ENCODE measurements at regions not wholly inside any gene's neighbourhood (a gene's known extent, or its start where the extent isn't known, plus 50 kb on each side); places are given as distances from the start of the nearest gene placed in this dataset.

DNA sequence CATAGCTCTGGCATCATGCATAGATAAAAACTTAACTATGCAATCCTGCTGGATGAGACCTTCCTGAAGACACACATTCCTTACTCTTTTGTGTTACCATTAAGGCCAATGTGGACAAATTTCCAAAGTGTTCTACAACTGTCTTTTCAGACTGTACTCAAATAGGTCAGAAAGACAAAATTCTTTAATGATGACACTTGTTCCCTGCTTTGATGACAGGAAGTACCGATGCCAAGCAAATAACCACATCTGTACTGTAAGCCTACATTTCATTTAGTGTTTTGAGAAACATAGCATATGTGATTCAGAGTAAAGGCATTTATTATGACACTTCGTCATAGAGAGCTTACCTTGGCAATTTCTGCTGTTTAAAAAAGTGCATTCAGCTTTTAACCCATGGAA, 55.0 kb downstream of the PMAIP1 start:
- H2AFZ ChIP-seq (ENCODE audit: low read depth), result no peak overlapping the region

DNA sequence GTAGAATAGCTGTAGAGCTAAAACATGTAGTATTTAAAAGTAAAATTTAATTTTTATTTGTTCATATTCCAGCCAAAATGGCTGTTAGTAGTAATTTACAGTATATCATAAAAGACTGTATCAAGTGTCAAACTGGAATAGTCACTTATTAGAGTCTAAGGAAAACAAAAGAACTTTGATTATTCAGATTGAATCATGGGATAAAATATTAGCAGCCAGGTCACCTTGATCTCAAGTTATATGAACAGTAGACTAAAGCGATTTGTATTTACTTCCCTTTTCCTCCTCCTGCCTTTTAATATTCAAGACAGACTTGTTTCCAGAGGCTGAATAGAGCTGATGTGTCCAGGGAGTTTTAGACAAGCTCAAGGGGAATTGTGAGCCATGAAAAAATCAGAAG, 54.4 kb downstream of the PMAIP1 start:
- no peak overlapping the region for H3K27ac ChIP-seq
- no peaks in the 10 kb centered on the region for H3K27me3 ChIP-seq (ENCODE audit: insufficient read depth, low read depth)
- H3K79me2 ChIP-seq (ENCODE audit: insufficient read depth, low read depth), result no peaks in the 10 kb centered on the region
- peaks cover 81% of the 10 kb centered on the region for H3K4me1 ChIP-seq (ENCODE audit: low read depth, poor library complexity, severe bottlenecking)
- H3K4me2 ChIP-seq, result no peak overlapping the region
- no peaks in the 10 kb centered on the region for H4K20me1 ChIP-seq (ENCODE audit: insufficient read depth)
- no peak overlapping the region for H2AFZ ChIP-seq (ENCODE audit: low read depth)
- H3K4me3 ChIP-seq (IDR thresholded peaks at IDR 0.05; ENCODE audit: insufficient read depth, low read depth, low read length), result no peak overlapping the region
- no peaks in the 10 kb centered on the region for H3K36me3 ChIP-seq (ENCODE audit: insufficient read depth)
- H3K9ac ChIP-seq, result no peak overlapping the region
- TF ChIP-seq, protein P1, sequence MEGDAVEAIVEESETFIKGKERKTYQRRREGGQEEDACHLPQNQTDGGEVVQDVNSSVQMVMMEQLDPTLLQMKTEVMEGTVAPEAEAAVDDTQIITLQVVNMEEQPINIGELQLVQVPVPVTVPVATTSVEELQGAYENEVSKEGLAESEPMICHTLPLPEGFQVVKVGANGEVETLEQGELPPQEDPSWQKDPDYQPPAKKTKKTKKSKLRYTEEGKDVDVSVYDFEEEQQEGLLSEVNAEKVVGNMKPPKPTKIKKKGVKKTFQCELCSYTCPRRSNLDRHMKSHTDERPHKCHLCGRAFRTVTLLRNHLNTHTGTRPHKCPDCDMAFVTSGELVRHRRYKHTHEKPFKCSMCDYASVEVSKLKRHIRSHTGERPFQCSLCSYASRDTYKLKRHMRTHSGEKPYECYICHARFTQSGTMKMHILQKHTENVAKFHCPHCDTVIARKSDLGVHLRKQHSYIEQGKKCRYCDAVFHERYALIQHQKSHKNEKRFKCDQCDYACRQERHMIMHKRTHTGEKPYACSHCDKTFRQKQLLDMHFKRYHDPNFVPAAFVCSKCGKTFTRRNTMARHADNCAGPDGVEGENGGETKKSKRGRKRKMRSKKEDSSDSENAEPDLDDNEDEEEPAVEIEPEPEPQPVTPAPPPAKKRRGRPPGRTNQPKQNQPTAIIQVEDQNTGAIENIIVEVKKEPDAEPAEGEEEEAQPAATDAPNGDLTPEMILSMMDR (conservative IDR thresholded peaks at IDR 0.05; ENCODE audit: low read depth, low read length), result no peak

More for the DNA sequence above, 55.0 kb downstream of the PMAIP1 start:
- Histone ChIP-seq H3K9ac (no peak overlapping the region), H3K4me2 (no peak overlapping the region), H3K27me3 (ENCODE audit: insufficient read depth, low read depth) (no peaks in the 10 kb centered on the region), H4K20me1 (ENCODE audit: insufficient read depth) (no peaks in the 10 kb centered on the region), H3K4me3 (IDR thresholded peaks at IDR 0.05; ENCODE audit: insufficient read depth, low read depth, low read length) (no peak overlapping the region), H3K36me3 (ENCODE audit: insufficient read depth) (no peaks in the 10 kb centered on the region), H3K4me1 (ENCODE audit: low read depth, poor library complexity, severe bottlenecking) (peaks cover 81% of the 10 kb centered on the region), H3K27ac (no peak overlapping the region), H3K79me2 (ENCODE audit: insufficient read depth, low read depth) (no peaks in the 10 kb centered on the region)
- TF ChIP-seq, protein P1 (conservative IDR thresholded peaks at IDR 0.05; ENCODE audit: low read depth, low read length), result no peak
